PC-3 (cell line): ENCODE measurements at regions not wholly inside any gene's neighbourhood (a gene's known extent, or its start where the extent isn't known, plus 50 kb on each side); places are given as distances from the start of the nearest gene placed in this dataset.

Experiments
- ATAC-seq: fragments of 200-7000 bp; cut with Tn5 transposase; 2 replicates; pipeline ENCODE4 v1.9.1; 2020; ENCODE audit warnings: mild to moderate bottlenecking, moderate library complexity
- BruUV-seq: library from RNA; stranded (reverse); fragments of 400-500 nt; replicated peaks from 2 replicates; lab custom pipeline; 2021; lab: Mats Ljungman, UMichigan
- CTCF ChIA-PET: fragments of 300-600 bp; sonication (Branson Sonifier 250); formaldehyde crosslinking; loops from one replicate; lab custom pipeline; 2022; ENCODE audit warnings: antibody characterized with exemption; lab: Charles Lee
- POLR2A ChIA-PET: fragments of 300-600 bp; sonication (Branson Sonifier 250); formaldehyde crosslinking; loops from one replicate; lab custom pipeline; 2022; ENCODE audit warnings: antibody characterized with exemption; ENCODE audit not compliant: unreplicated experiment; lab: Charles Lee
- DNase-seq: peaks from one replicate; pipeline ENCODE4 v3.0.0-alpha.2; 2015
- H2AFZ ChIP-seq: fragments of 300-600 bp; sonication (generic); 2 replicates; pipeline ENCODE4 v1.6.0; 2016; ENCODE audit warnings: antibody characterized with exemption, low read length
- H3F3A ChIP-seq: fragments of 300-600 bp; sonication (generic); one replicate; pipeline ENCODE4 v1.6.0; 2017; ENCODE audit warnings: antibody characterized with exemption, low read length, control low read depth, mild to moderate bottlenecking; ENCODE audit not compliant: unreplicated experiment
- H3K27ac ChIP-seq: fragments of 300-600 bp; sonication (generic); 2 replicates; pipeline ENCODE4 v1.5.1; 2016; ENCODE audit warnings: mild to moderate bottlenecking, low read length
- H3K27me3 ChIP-seq: fragments of 300-600 bp; sonication (generic); 2 replicates; pipeline ENCODE4 v1.6.1; 2016; ENCODE audit warnings: low read length, mixed read lengths
- H3K36me3 ChIP-seq: fragments of 300-600 bp; sonication (generic); 2 replicates; pipeline ENCODE4 v1.6.1; 2016; ENCODE audit warnings: low read depth, mixed run types, low read length, mixed read lengths
- H3K4me1 ChIP-seq: fragments of 300-600 bp; sonication (generic); 2 replicates; pipeline ENCODE4 v1.5.1; 2016; ENCODE audit warnings: low read length; ENCODE audit not compliant: insufficient read depth
- H3K4me2 ChIP-seq: fragments of 300-600 bp; sonication (generic); 2 replicates; pipeline ENCODE4 v1.6.0; 2016; ENCODE audit warnings: low read length
- H3K4me3 ChIP-seq: fragments of 300-600 bp; sonication (generic); 2 replicates; pipeline ENCODE4 v1.5.1; 2016; ENCODE audit warnings: mild to moderate bottlenecking, low read length, mixed read lengths
- H3K79me2 ChIP-seq: fragments of 300-600 bp; sonication (generic); 2 replicates; pipeline ENCODE4 v1.6.1; 2017; ENCODE audit warnings: low read length, mixed read lengths
- H3K9ac ChIP-seq: fragments of 300-600 bp; sonication (generic); 2 replicates; pipeline ENCODE4 v1.6.0; 2016; ENCODE audit warnings: mild to moderate bottlenecking, low read length
- H3K9me2 ChIP-seq: fragments of 300-600 bp; sonication (generic); replicated peaks from 2 replicates; pipeline ENCODE4 v1.6.1; 2016; ENCODE audit warnings: mixed run types, low read length, mixed read lengths
- H3K9me3 ChIP-seq: fragments of 300-600 bp; sonication (generic); 2 replicates; pipeline ENCODE4 v1.6.1; 2016; ENCODE audit warnings: low read length, mixed read lengths
- H4K20me1 ChIP-seq: fragments of 300-600 bp; sonication (generic); 2 replicates; pipeline ENCODE4 v1.6.1; 2016; ENCODE audit warnings: low read length, mixed read lengths
- EZH2 ChIP-seq: fragments of 300-600 bp; sonication (generic); IDR thresholded peaks from one replicate; pipeline ENCODE4 v1.6.1; 2017; ENCODE audit warnings: antibody characterized with exemption, mild to moderate bottlenecking, low read length; ENCODE audit not compliant: unreplicated experiment
- EZH2phosphoT487 ChIP-seq: fragments of 300-600 bp; sonication (generic); IDR thresholded peaks from 2 replicates; pipeline ENCODE4 v1.6.1; 2018; ENCODE audit warnings: mild to moderate bottlenecking, antibody characterized with exemption, low read length, borderline replicate concordance
- intact Hi-C: fragments of 100-400 bp; cut with micrococcal nuclease; formaldehyde crosslinking; loops from 2 replicates; pipeline ENCODE4 v1.9.0; 2023
- TF ChIP-seq, protein P1 (sequence below): fragments of 300-600 bp; sonication (generic); conservative IDR thresholded peaks from 2 replicates; pipeline ENCODE4 v1.5.1; 2017; ENCODE audit warnings: antibody characterized with exemption, low read depth, mild to moderate bottlenecking, low read length

DNA sequence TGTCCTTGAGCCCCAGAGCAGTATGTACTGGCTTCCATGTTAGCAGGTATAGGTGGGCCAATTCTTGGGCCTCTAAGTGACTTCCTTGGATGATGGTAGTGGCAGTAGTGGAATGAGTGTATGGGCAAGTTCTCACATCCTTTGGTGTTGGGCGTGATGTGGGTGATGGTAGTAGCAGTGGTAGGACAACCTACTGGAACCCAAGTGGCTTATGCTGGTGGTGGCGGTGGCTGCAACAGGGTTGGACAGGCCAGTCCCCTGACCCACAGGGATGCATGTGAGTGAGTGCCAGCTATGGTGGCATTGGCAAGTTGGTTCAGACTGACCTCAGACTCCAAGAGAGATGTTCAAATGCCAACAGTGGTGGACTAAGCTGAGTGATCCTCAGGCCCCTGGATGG is 1228.2 kb downstream of the ROBO2 start:
- no peaks in the 10 kb centered on the region for H4K20me1 ChIP-seq
- H3K27me3 ChIP-seq: no peaks in the 10 kb centered on the region
- ATAC-seq (no peak), DNase-seq (no peak)
- H3K4me3 ChIP-seq: no peak overlapping the region
- no TSS peak for BruUV-seq
- H3K79me2 ChIP-seq: no peaks in the 10 kb centered on the region
- CTCF ChIA-PET: no interaction called here
- no peaks in the 10 kb centered on the region for H3K9me2 ChIP-seq
- TF ChIP-seq EZH2phosphoT487: no peak
- H3K9me3 ChIP-seq: no peaks in the 10 kb centered on the region
- H3K4me1 ChIP-seq: no peaks in the 10 kb centered on the region
- intact Hi-C loops: no loop called here
- POLR2A ChIA-PET: no interaction called here
- no peak overlapping the region for H3K9ac ChIP-seq
- no peak overlapping the region for H3K4me2 ChIP-seq
- no peak overlapping the region for H2AFZ ChIP-seq
- no peaks in the 10 kb centered on the region for H3F3A ChIP-seq
- no peak overlapping the region for H3K27ac ChIP-seq
- H3K36me3 ChIP-seq: no peaks in the 10 kb centered on the region

DNA sequence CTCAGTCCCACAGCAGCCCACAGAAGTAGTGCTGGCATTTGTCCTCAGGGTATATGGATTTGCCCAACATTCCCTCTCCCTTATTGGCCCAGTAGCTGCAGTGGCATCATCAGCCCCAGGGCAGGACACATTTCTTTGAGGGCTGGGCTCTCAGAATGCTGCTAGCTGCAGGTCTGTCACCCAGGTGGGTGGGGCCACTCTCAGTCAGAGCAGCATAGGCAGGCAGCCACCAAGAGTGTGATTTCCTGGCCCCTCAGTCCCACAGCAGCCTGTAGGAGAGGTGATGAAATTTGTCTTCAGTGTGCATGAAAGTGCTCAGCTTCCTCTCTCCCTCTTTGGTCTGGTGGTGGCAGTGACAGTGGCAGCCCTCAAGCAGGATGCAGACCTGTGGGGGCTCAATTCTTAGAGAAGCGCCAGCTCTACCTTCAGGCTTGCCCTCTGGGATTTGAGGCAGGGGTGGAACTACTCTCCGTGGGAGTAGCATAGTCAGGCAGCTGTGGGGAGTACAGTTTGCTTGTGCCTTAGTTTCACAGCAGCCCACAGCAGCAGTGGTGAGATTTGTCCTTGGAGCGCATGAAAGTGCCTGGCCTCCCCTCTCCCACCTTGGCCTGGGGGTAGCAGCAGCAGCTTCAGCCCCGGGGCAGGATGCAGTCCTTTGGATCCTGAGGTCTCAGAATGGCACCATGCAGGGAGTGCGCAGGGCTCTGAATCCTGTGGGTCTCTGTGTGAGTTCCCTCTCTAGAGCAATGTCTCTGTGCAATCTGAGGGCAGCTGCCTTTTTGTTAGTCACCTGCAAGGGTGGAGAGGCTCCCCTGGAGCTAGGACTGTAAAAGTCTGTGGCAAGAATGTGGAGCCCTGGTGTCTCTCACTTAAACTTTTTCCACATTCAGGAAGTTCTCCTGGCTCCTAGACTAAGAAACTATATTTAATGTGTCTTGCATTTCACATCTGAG is 1229.1 kb downstream of the ROBO2 start:
- ATAC-seq (no peak), DNase-seq (no peak)
- intact Hi-C loops: no loop called here
- H2AFZ ChIP-seq: no peak overlapping the region
- BruUV-seq: no TSS peak
- H3K9ac ChIP-seq: no peak overlapping the region
- no peaks in the 10 kb centered on the region for H4K20me1 ChIP-seq
- no peak overlapping the region for H3K4me3 ChIP-seq
- no peaks in the 10 kb centered on the region for H3K9me3 ChIP-seq
- H3F3A ChIP-seq: no peaks in the 10 kb centered on the region
- H3K4me2 ChIP-seq: no peak overlapping the region
- no peaks in the 10 kb centered on the region for H3K9me2 ChIP-seq
- POLR2A ChIA-PET: no interaction called here
- H3K4me1 ChIP-seq: no peaks in the 10 kb centered on the region
- no peak for TF ChIP-seq EZH2
- TF ChIP-seq, protein P1, sequence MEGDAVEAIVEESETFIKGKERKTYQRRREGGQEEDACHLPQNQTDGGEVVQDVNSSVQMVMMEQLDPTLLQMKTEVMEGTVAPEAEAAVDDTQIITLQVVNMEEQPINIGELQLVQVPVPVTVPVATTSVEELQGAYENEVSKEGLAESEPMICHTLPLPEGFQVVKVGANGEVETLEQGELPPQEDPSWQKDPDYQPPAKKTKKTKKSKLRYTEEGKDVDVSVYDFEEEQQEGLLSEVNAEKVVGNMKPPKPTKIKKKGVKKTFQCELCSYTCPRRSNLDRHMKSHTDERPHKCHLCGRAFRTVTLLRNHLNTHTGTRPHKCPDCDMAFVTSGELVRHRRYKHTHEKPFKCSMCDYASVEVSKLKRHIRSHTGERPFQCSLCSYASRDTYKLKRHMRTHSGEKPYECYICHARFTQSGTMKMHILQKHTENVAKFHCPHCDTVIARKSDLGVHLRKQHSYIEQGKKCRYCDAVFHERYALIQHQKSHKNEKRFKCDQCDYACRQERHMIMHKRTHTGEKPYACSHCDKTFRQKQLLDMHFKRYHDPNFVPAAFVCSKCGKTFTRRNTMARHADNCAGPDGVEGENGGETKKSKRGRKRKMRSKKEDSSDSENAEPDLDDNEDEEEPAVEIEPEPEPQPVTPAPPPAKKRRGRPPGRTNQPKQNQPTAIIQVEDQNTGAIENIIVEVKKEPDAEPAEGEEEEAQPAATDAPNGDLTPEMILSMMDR: no peak
- TF ChIP-seq EZH2phosphoT487: no peak
- H3K27me3 ChIP-seq: no peaks in the 10 kb centered on the region
- no peaks in the 10 kb centered on the region for H3K36me3 ChIP-seq
- no peak overlapping the region for H3K27ac ChIP-seq
- CTCF ChIA-PET: no interaction called here
- no peaks in the 10 kb centered on the region for H3K79me2 ChIP-seq

DNA sequence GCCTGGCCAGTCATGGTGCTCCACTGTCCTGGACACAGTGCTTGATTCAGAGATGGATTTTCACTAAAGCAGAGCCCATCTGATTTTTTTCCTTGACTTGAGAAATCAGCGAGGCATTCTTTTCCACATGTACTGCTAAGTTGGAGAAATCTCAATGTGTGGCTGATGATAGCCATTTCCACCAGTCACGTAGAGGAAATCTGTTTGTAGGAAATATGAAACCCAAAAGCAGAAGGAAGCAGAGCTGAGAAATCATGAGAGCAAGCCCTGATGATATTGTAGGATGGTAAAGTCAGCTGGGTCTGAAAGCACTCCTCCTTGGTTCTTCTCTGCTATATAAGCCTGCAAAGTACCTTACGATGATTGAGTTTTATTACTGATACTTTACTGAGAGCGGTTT is 1233.4 kb downstream of the ROBO2 start:
- Histone ChIP-seq H3K27ac (no peak overlapping the region), H3F3A (no peaks in the 10 kb centered on the region), H4K20me1 (no peaks in the 10 kb centered on the region), H3K27me3 (no peaks in the 10 kb centered on the region), H3K9me2 (no peaks in the 10 kb centered on the region; the same call in 1 of the 2 replicates), H3K9ac (no peak overlapping the region), H3K4me1 (no peaks in the 10 kb centered on the region), H3K36me3 (no peaks in the 10 kb centered on the region), H3K79me2 (no peaks in the 10 kb centered on the region), H2AFZ (no peak overlapping the region), H3K9me3 (no peaks in the 10 kb centered on the region), H3K4me2 (no peak overlapping the region), H3K4me3 (no peak overlapping the region)
- ATAC-seq (no peak), DNase-seq (no peak)
- POLR2A ChIA-PET: no interaction called here
- intact Hi-C loops: no loop called here
- no TSS peak for BruUV-seq
- TF ChIP-seq, protein P1: no peak
- TF ChIP-seq EZH2 (no peak), EZH2phosphoT487 (no peak)
- CTCF ChIA-PET: no interaction called here
